ENCODE measurements at regions not wholly inside any gene's neighbourhood (a gene's known extent, or its start where the extent isn't known, plus 50 kb on each side); places are given as distances from the start of the nearest gene placed in this dataset.

- Mint-ChIP-seq H3K27me3 (no peaks in the 10 kb centered on the region), H3K9me3 (peaks cover 0 to 19% (median 15%) of the 10 kb centered on the region in 5 donors), H3K4me1 (no peaks in the 10 kb centered on the region), H3K27ac (no peak overlapping the region), H3K4me3 (no peak overlapping the region), H3K36me3 (no peaks in the 10 kb centered on the region)
- ChIA-PET CTCF (no interaction called here), POLR2A (no interaction called here)
- Histone ChIP-seq H3K27me3 (ENCODE audit: insufficient read depth, low read length, poor library complexity, severe bottlenecking) (no peaks in the 10 kb centered on the region), H3K27ac (ENCODE audit: low read depth, low read length) (no peak overlapping the region), H3K9me3 (ENCODE audit: low read length) (no peaks in the 10 kb centered on the region), H3K4me1 (ENCODE audit: insufficient read depth, low read length) (no peaks in the 10 kb centered on the region), H3K36me3 (ENCODE audit: insufficient read depth, low read length) (no peaks in the 10 kb centered on the region), H3K4me3 (ENCODE audit: low read length) (no peak overlapping the region)
- no peak for DNase-seq
These were observed 527.4 kb downstream of the BMP2 start for GRCh38 chr20:7294816-7295360.

GRCh38 chr20:7301807-7302206 is 534.3 kb downstream of the BMP2 start:
- Histone ChIP-seq H3K36me3 (ENCODE audit: insufficient read depth, low read length) (no peaks in the 10 kb centered on the region), H3K9me3 (ENCODE audit: low read length) (no peaks in the 10 kb centered on the region), H3K4me3 (ENCODE audit: low read length) (no peak overlapping the region), H3K4me1 (ENCODE audit: insufficient read depth, low read length) (no peaks in the 10 kb centered on the region), H3K27ac (ENCODE audit: low read depth, low read length) (no peak overlapping the region), H3K27me3 (ENCODE audit: insufficient read depth, low read length, poor library complexity, severe bottlenecking) (no peaks in the 10 kb centered on the region)
- Mint-ChIP-seq H3K4me3 (no peak overlapping the region), H3K36me3 (no peaks in the 10 kb centered on the region), H3K9me3 (peaks cover 9 to 24% (median 15%) of the 10 kb centered on the region in 5 donors), H3K27ac (no peak overlapping the region), H3K4me1 (no peaks in the 10 kb centered on the region), H3K27me3 (no peaks in the 10 kb centered on the region)
- ChIA-PET POLR2A (no interaction called here), CTCF (no interaction called here)
- no peak for DNase-seq

GRCh38 chr20:7302250-7302649 is 534.8 kb downstream of the BMP2 start:
- no peaks in the 10 kb centered on the region for H3K9me3 ChIP-seq (ENCODE audit: low read length)
- no peak overlapping the region for H3K4me3 Mint-ChIP-seq
- H3K27ac Mint-ChIP-seq: no peak overlapping the region

GRCh38 chr20:7305976-7306375 is 538.5 kb downstream of the BMP2 start:
- H3K27me3 ChIP-seq (ENCODE audit: insufficient read depth, low read length, poor library complexity, severe bottlenecking): no peaks in the 10 kb centered on the region
- H3K27me3 Mint-ChIP-seq: no peaks in the 10 kb centered on the region
- H3K36me3 Mint-ChIP-seq: no peaks in the 10 kb centered on the region
- H3K4me3 ChIP-seq (ENCODE audit: low read length): no peak overlapping the region
- H3K27ac Mint-ChIP-seq: no peak overlapping the region
- H3K9me3 ChIP-seq (ENCODE audit: low read length): no peaks in the 10 kb centered on the region
- H3K36me3 ChIP-seq (ENCODE audit: insufficient read depth, low read length): no peaks in the 10 kb centered on the region
- H3K9me3 Mint-ChIP-seq: peaks cover 4 to 18% (median 12%) of the 10 kb centered on the region in 5 donors
- no peak overlapping the region for H3K4me3 Mint-ChIP-seq
- DNase-seq: no peak
- no peak overlapping the region for H3K27ac ChIP-seq (ENCODE audit: low read depth, low read length)
- ChIA-PET POLR2A (no interaction called here), CTCF (no interaction called here)
- no peaks in the 10 kb centered on the region for H3K4me1 ChIP-seq (ENCODE audit: insufficient read depth, low read length)
- H3K4me1 Mint-ChIP-seq: no peaks in the 10 kb centered on the region

More at GRCh38 chr20:7302250-7302649, 534.8 kb downstream of the BMP2 start:
- no peaks in the 10 kb centered on the region for H3K27me3 Mint-ChIP-seq
- peaks cover 9 to 22% (median 14%) of the 10 kb centered on the region in 5 donors for H3K9me3 Mint-ChIP-seq
- Histone ChIP-seq H3K36me3 (ENCODE audit: insufficient read depth, low read length) (no peaks in the 10 kb centered on the region), H3K4me1 (ENCODE audit: insufficient read depth, low read length) (no peaks in the 10 kb centered on the region), H3K27ac (ENCODE audit: low read depth, low read length) (no peak overlapping the region), H3K4me3 (ENCODE audit: low read length) (no peak overlapping the region), H3K27me3 (ENCODE audit: insufficient read depth, low read length, poor library complexity, severe bottlenecking) (no peaks in the 10 kb centered on the region)
- no peaks in the 10 kb centered on the region for H3K4me1 Mint-ChIP-seq
- DNase-seq: no peak
- no peaks in the 10 kb centered on the region for H3K36me3 Mint-ChIP-seq
- ChIA-PET CTCF (no interaction called here), POLR2A (no interaction called here)

GRCh38 chr20:7308163-7308562 is 540.7 kb downstream of the BMP2 start:
- H3K27me3 Mint-ChIP-seq: no peaks in the 10 kb centered on the region

GRCh38 chr20:7313047-7313446 is 545.6 kb downstream of the BMP2 start:
- Histone ChIP-seq H3K36me3 (ENCODE audit: insufficient read depth, low read length) (no peaks in the 10 kb centered on the region), H3K27ac (ENCODE audit: low read depth, low read length) (no peak overlapping the region), H3K9me3 (ENCODE audit: low read length) (no peaks in the 10 kb centered on the region), H3K4me3 (ENCODE audit: low read length) (no peak overlapping the region), H3K27me3 (ENCODE audit: insufficient read depth, low read length, poor library complexity, severe bottlenecking) (no peaks in the 10 kb centered on the region), H3K4me1 (ENCODE audit: insufficient read depth, low read length) (no peaks in the 10 kb centered on the region)
- ChIA-PET POLR2A (no interaction called here), CTCF (no interaction called here)
- no peak for DNase-seq
- Mint-ChIP-seq H3K36me3 (no peaks in the 10 kb centered on the region), H3K27ac (no peak overlapping the region), H3K4me3 (no peak overlapping the region), H3K9me3 (peaks cover 0 to 26% (median 12%) of the 10 kb centered on the region in 5 donors), H3K27me3 (no peaks in the 10 kb centered on the region), H3K4me1 (no peaks in the 10 kb centered on the region)

More at GRCh38 chr20:7308163-7308562, 540.7 kb downstream of the BMP2 start:
- no peaks in the 10 kb centered on the region for H3K36me3 ChIP-seq (ENCODE audit: insufficient read depth, low read length)
- no peaks in the 10 kb centered on the region for H3K9me3 ChIP-seq (ENCODE audit: low read length)
- H3K4me1 ChIP-seq (ENCODE audit: insufficient read depth, low read length): no peaks in the 10 kb centered on the region
- H3K4me1 Mint-ChIP-seq: no peaks in the 10 kb centered on the region
- H3K27me3 ChIP-seq (ENCODE audit: insufficient read depth, low read length, poor library complexity, severe bottlenecking): no peaks in the 10 kb centered on the region
- no peak overlapping the region for H3K4me3 ChIP-seq (ENCODE audit: low read length)
- DNase-seq: no peak
- POLR2A ChIA-PET: no interaction called here
- no peak overlapping the region for H3K4me3 Mint-ChIP-seq
- no peak overlapping the region for H3K27ac ChIP-seq (ENCODE audit: low read depth, low read length)
- CTCF ChIA-PET: no interaction called here
- peaks cover 1 to 19% (median 6%) of the 10 kb centered on the region in 5 donors for H3K9me3 Mint-ChIP-seq
- no peak overlapping the region for H3K27ac Mint-ChIP-seq
- H3K36me3 Mint-ChIP-seq: no peaks in the 10 kb centered on the region

GRCh38 chr20:7323957-7324356 is 556.5 kb downstream of the BMP2 start:
- H3K36me3 ChIP-seq (ENCODE audit: insufficient read depth, low read length): no peaks in the 10 kb centered on the region
- H3K4me3 ChIP-seq (ENCODE audit: low read length): no peak overlapping the region
- H3K9me3 ChIP-seq (ENCODE audit: low read length): no peaks in the 10 kb centered on the region
- H3K4me1 ChIP-seq (ENCODE audit: insufficient read depth, low read length): no peaks in the 10 kb centered on the region
- Mint-ChIP-seq H3K4me3 (no peak overlapping the region), H3K4me1 (no peaks in the 10 kb centered on the region), H3K27me3 (no peaks in the 10 kb centered on the region), H3K9me3 (peaks cover 2 to 36% (median 13%) of the 10 kb centered on the region in 5 donors), H3K27ac (no peak overlapping the region), H3K36me3 (no peaks in the 10 kb centered on the region)
- H3K27ac ChIP-seq (ENCODE audit: low read depth, low read length): no peak overlapping the region
- ChIA-PET CTCF (no interaction called here), POLR2A (no interaction called here)
- no peaks in the 10 kb centered on the region for H3K27me3 ChIP-seq (ENCODE audit: insufficient read depth, low read length, poor library complexity, severe bottlenecking)
- DNase-seq: no peak

GRCh38 chr20:7327810-7328209 is 560.3 kb downstream of the BMP2 start:
- Mint-ChIP-seq H3K4me1 (no peaks in the 10 kb centered on the region), H3K36me3 (no peaks in the 10 kb centered on the region), H3K4me3 (no peak overlapping the region), H3K27me3 (peaks cover 0 to 2% of the 10 kb centered on the region in 2 donors), H3K9me3 (peaks cover 4 to 40% (median 6%) of the 10 kb centered on the region in 5 donors), H3K27ac (no peak overlapping the region)
- Histone ChIP-seq H3K36me3 (ENCODE audit: insufficient read depth, low read length) (no peaks in the 10 kb centered on the region), H3K9me3 (ENCODE audit: low read length) (no peaks in the 10 kb centered on the region), H3K27ac (ENCODE audit: low read depth, low read length) (no peak overlapping the region), H3K27me3 (ENCODE audit: insufficient read depth, low read length, poor library complexity, severe bottlenecking) (no peaks in the 10 kb centered on the region), H3K4me1 (ENCODE audit: insufficient read depth, low read length) (no peaks in the 10 kb centered on the region), H3K4me3 (ENCODE audit: low read length) (no peak overlapping the region)
- no peak for DNase-seq
- ChIA-PET CTCF (no interaction called here), POLR2A (no interaction called here)

GRCh38 chr20:7330850-7331249 is 563.4 kb downstream of the BMP2 start:
- Histone ChIP-seq H3K4me3 (ENCODE audit: low read length) (no peak overlapping the region), H3K4me1 (ENCODE audit: insufficient read depth, low read length) (no peaks in the 10 kb centered on the region), H3K27me3 (ENCODE audit: insufficient read depth, low read length, poor library complexity, severe bottlenecking) (no peaks in the 10 kb centered on the region), H3K9me3 (ENCODE audit: low read length) (no peaks in the 10 kb centered on the region), H3K36me3 (ENCODE audit: insufficient read depth, low read length) (no peaks in the 10 kb centered on the region), H3K27ac (ENCODE audit: low read depth, low read length) (no peak overlapping the region)
- Mint-ChIP-seq H3K27ac (no peak overlapping the region), H3K36me3 (no peaks in the 10 kb centered on the region), H3K4me3 (no peak overlapping the region), H3K4me1 (no peaks in the 10 kb centered on the region), H3K9me3 (peaks cover 6 to 39% (median 9%) of the 10 kb centered on the region in 5 donors), H3K27me3 (peaks cover 0 to 2% of the 10 kb centered on the region in 2 donors)
- POLR2A ChIA-PET: no interaction called here
- DNase-seq: no peak
- CTCF ChIA-PET: no interaction called here
